Gastroesophageal sphincter (tissue), 4 donors: ENCODE measurements at regions not wholly inside any gene's neighbourhood (a gene's known extent, or its start where the extent isn't known, plus 50 kb on each side); places are given as distances from the start of the nearest gene placed in this dataset.

Experiments
- ATAC-seq: fragments of 150-250 bp; one replicate; pipeline ENCODE4 v1.9.1; 2016; ENCODE audit warnings: mild to moderate bottlenecking, moderate library complexity
- H3K27ac ChIP-seq, 4 donors: fragments of 200-600 bp; sonication (generic) in 3 of 4; 1 replicate in 3 of 4; 2 replicates in 1 of 4; pipeline ENCODE4 v1.5.1; 2016 to 2019
- H3K27me3 ChIP-seq: fragments of 200-600 bp; sonication (generic); one replicate; pipeline ENCODE4 v1.5.1; 2019
- H3K36me3 ChIP-seq, 2 donors: fragments of 200-600 bp; sonication (generic); one replicate each; pipeline ENCODE4 v1.5.1; 2019; ENCODE audit warnings: control low read depth in 1 of 2
- H3K4me1 ChIP-seq, 3 donors: fragments of 200-600 bp; sonication (generic); 1 replicate in 2 of 3; 2 replicates in 1 of 3; pipeline ENCODE4 v1.5.1; 2016 to 2019; ENCODE audit warnings: control low read depth in 2 of 3
- H3K4me3 ChIP-seq, 2 donors: fragments of 200-600 bp; sonication (generic); one replicate each; pipeline ENCODE4 v1.5.1; 2019; ENCODE audit warnings: mild to moderate bottlenecking in 1 of 2, moderate library complexity in 1 of 2
- H3K9me3 ChIP-seq, 3 donors: fragments of 200-600 bp; sonication (generic); one replicate each; pipeline ENCODE4 v1.5.1; 2017 to 2019; ENCODE audit warnings: control low read depth in 2 of 3
- EP300 ChIP-seq: sonication (generic); formaldehyde crosslinking; IDR thresholded peaks from one replicate; pipeline ENCODE4 v1.6.1; 2017; ENCODE audit warnings: antibody characterized with exemption, mild to moderate bottlenecking
- POLR2A ChIP-seq, 2 donors: fragments of 450-650 bp; IDR thresholded peaks; one replicate each; pipeline ENCODE4 v1.6.1; 2017; ENCODE audit warnings: antibody characterized with exemption in 2 of 2, mild to moderate bottlenecking in 2 of 2, moderate library complexity in 1 of 2
- POLR2AphosphoS5 ChIP-seq: sonication (generic); formaldehyde crosslinking; IDR thresholded peaks from one replicate; pipeline ENCODE4 v1.6.1; 2017; ENCODE audit warnings: antibody characterized with exemption
- WGBS, 2 donors: methylation state at CpG; one replicate each; pipeline ENCODE4 v1.1.5; 2018; ENCODE audit warnings: low coverage in 1 of 2; 5-methylcytosine and 5-hydroxymethylcytosine counted together
- TF ChIP-seq, protein P1 (sequence below), 4 experiments: fragments of 200-600 bp in 2 of 4; fragments of 450-650 bp in 2 of 4; sonication (generic) in 1 of 4; IDR thresholded peaks; one replicate each; pipeline ENCODE4 v1.5.1; 2017 to 2019; ENCODE audit warnings: antibody characterized with exemption in 4 of 4, mild to moderate bottlenecking in 2 of 4, moderate library complexity in 2 of 4

GRCh38 chr9:1946526-1947283, 68.4 kb upstream of the SMARCA2 start:
- H3K27ac ChIP-seq, result no peak overlapping the region
- H3K36me3 ChIP-seq, result no peaks in the 10 kb centered on the region
- 66 to 87% methylated on average over 5 to 7 of the region's 7 CpGs for WGBS, 2 donors
- TF ChIP-seq, protein P1, sequence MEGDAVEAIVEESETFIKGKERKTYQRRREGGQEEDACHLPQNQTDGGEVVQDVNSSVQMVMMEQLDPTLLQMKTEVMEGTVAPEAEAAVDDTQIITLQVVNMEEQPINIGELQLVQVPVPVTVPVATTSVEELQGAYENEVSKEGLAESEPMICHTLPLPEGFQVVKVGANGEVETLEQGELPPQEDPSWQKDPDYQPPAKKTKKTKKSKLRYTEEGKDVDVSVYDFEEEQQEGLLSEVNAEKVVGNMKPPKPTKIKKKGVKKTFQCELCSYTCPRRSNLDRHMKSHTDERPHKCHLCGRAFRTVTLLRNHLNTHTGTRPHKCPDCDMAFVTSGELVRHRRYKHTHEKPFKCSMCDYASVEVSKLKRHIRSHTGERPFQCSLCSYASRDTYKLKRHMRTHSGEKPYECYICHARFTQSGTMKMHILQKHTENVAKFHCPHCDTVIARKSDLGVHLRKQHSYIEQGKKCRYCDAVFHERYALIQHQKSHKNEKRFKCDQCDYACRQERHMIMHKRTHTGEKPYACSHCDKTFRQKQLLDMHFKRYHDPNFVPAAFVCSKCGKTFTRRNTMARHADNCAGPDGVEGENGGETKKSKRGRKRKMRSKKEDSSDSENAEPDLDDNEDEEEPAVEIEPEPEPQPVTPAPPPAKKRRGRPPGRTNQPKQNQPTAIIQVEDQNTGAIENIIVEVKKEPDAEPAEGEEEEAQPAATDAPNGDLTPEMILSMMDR (IDR thresholded peaks at IDR 0.05), result no peak
- TF ChIP-seq POLR2AphosphoS5, result no peak
- no peak for TF ChIP-seq POLR2A (IDR thresholded peaks at IDR 0.05)
- no peak for TF ChIP-seq EP300
- no peaks in the 10 kb centered on the region for H3K9me3 ChIP-seq
- no peak overlapping the region for H3K4me3 ChIP-seq
- H3K4me1 ChIP-seq, result no peaks in the 10 kb centered on the region
- ATAC-seq, result no peak
- peaks cover 2% of the 10 kb centered on the region for H3K27me3 ChIP-seq

GRCh38 chr9:1947438-1947837, 67.7 kb upstream of the SMARCA2 start:
- H3K27ac ChIP-seq, result no peak overlapping the region
- H3K27me3 ChIP-seq, result peaks cover 6% of the 10 kb centered on the region
- no peaks in the 10 kb centered on the region for H3K9me3 ChIP-seq
- WGBS, 2 donors, result 61 to 75% methylated on average over 4 of the region's 4 CpGs
- no peaks in the 10 kb centered on the region for H3K36me3 ChIP-seq
- H3K4me1 ChIP-seq, result no peaks in the 10 kb centered on the region
- H3K4me3 ChIP-seq, result no peak overlapping the region
- TF ChIP-seq POLR2AphosphoS5, result no peak
- TF ChIP-seq, protein P1 (IDR thresholded peaks at IDR 0.05), result no peak
- TF ChIP-seq EP300, result no peak
- no peak for TF ChIP-seq POLR2A (IDR thresholded peaks at IDR 0.05)
- ATAC-seq, result no peak

DNA sequence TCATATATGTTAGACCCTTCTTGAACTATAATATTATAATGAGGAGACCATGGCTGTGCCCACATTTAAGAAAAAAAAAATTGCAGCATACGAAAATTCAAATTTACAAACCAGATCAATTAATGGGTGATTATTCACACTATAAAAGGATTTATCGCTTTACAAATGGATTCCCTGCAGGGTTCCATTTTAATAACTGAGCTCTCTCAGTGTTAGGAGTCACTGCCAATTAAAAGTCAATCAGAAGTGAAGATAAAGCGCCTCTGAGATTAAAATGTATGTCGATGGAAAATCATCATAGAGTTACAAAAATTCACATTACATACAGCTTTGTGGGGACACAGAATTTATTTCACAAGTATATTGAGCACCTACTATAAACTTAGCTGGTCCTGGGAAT, 66.6 kb upstream of the SMARCA2 start:
- no peak for ATAC-seq
- Histone ChIP-seq H3K36me3 (no peaks in the 10 kb centered on the region), H3K27me3 (peaks cover 6% of the 10 kb centered on the region), H3K4me1 (no peaks in the 10 kb centered on the region), H3K27ac (no peak overlapping the region), H3K9me3 (no peaks in the 10 kb centered on the region), H3K4me3 (no peak overlapping the region)
- no peak for TF ChIP-seq POLR2A (IDR thresholded peaks at IDR 0.05)
- TF ChIP-seq EP300, result no peak
- TF ChIP-seq, protein P1 (IDR thresholded peaks at IDR 0.05), result no peak
- no peak for TF ChIP-seq POLR2AphosphoS5
- WGBS, 2 donors, result 82 to 100% methylated on average over 4 of the region's 4 CpGs

- TF ChIP-seq EP300 (no peak), POLR2AphosphoS5 (no peak), POLR2A (IDR thresholded peaks at IDR 0.05) (no peak)
- TF ChIP-seq, protein P1 (IDR thresholded peaks at IDR 0.05), result no peak
- H3K9me3 ChIP-seq, result no peaks in the 10 kb centered on the region
- H3K27ac ChIP-seq, result no peak overlapping the region
- H3K4me1 ChIP-seq, result no peaks in the 10 kb centered on the region
- H3K4me3 ChIP-seq, result no peak overlapping the region
- WGBS, 2 donors, result 77 to 96% methylated on average over 2 of the region's 2 CpGs
- H3K36me3 ChIP-seq, result no peaks in the 10 kb centered on the region
- peaks cover 6% of the 10 kb centered on the region for H3K27me3 ChIP-seq
- ATAC-seq, result no peak
These were observed 63.7 kb upstream of the SMARCA2 start for GRCh38 chr9:1951446-1951845.

DNA sequence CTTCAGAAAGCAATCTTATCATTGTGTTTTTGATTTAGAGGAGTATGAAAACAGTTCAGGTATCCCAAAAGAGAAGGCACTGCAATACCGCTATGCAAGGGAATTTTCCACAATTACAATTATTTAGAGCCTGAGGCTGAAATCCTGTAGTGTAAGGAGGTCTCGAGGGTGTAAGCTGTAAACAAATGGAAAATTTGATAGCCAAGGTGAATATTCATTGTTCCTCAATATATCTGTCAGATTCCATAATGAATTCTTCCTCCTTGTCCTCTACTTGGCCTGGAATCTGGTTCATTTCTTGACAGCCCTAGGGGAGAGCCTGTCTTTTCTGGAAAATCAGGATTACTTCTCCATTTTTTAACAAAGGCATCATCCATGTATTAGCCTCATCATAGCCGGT, 63.1 kb upstream of the SMARCA2 start:
- TF ChIP-seq EP300, result no peak
- no peak for TF ChIP-seq POLR2A (IDR thresholded peaks at IDR 0.05)
- TF ChIP-seq, protein P1 (IDR thresholded peaks at IDR 0.05), result no peak
- TF ChIP-seq POLR2AphosphoS5, result no peak
- Histone ChIP-seq H3K27ac (no peak overlapping the region), H3K9me3 (no peaks in the 10 kb centered on the region), H3K4me3 (no peak overlapping the region), H3K27me3 (peaks cover 6% of the 10 kb centered on the region), H3K4me1 (no peaks in the 10 kb centered on the region), H3K36me3 (no peaks in the 10 kb centered on the region)
- no peak for ATAC-seq
- 78 to 86% methylated on average over 3 of the region's 3 CpGs for WGBS, 2 donors
